Thyroid gland (tissue), 4 donors: ENCODE measurements at regions not wholly inside any gene's neighbourhood (a gene's known extent, or its start where the extent isn't known, plus 50 kb on each side); places are given as distances from the start of the nearest gene placed in this dataset.

Source experiments
- POLR2A ChIP-seq, 2 donors: fragments of 450-650 bp; IDR thresholded peaks; one replicate each; pipeline ENCODE4 v1.6.1; 2017; ENCODE audit warnings: antibody characterized with exemption in 2 of 2, mild to moderate bottlenecking in 2 of 2, moderate library complexity in 1 of 2
- TF ChIP-seq, protein P1 (sequence below), 6 experiments: fragments of 200-600 bp in 3 of 6; fragments of 450-650 bp in 3 of 6; sonication (generic) in 3 of 6; IDR thresholded peaks; one replicate each; pipeline ENCODE4 v1.5.1; 2016 to 2019; ENCODE audit warnings: antibody characterized with exemption in 6 of 6, mild to moderate bottlenecking in 2 of 6, inconsistent platforms in 1 of 6, moderate library complexity in 1 of 6

GRCh38 chr10:29146311-29147100, 142.4 kb upstream of the LYZL1 start:
- TF ChIP-seq, protein P1, sequence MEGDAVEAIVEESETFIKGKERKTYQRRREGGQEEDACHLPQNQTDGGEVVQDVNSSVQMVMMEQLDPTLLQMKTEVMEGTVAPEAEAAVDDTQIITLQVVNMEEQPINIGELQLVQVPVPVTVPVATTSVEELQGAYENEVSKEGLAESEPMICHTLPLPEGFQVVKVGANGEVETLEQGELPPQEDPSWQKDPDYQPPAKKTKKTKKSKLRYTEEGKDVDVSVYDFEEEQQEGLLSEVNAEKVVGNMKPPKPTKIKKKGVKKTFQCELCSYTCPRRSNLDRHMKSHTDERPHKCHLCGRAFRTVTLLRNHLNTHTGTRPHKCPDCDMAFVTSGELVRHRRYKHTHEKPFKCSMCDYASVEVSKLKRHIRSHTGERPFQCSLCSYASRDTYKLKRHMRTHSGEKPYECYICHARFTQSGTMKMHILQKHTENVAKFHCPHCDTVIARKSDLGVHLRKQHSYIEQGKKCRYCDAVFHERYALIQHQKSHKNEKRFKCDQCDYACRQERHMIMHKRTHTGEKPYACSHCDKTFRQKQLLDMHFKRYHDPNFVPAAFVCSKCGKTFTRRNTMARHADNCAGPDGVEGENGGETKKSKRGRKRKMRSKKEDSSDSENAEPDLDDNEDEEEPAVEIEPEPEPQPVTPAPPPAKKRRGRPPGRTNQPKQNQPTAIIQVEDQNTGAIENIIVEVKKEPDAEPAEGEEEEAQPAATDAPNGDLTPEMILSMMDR (IDR thresholded peaks at IDR 0.05): no peak
- no peak for TF ChIP-seq POLR2A (IDR thresholded peaks at IDR 0.05)
